Activated naive CD8-positive, alpha-beta T cell treated with anti-CD3 and anti-CD28 coated beads for 36 hours (primary cell): ENCODE measurements at regions not wholly inside any gene's neighbourhood (a gene's known extent, or its start where the extent isn't known, plus 50 kb on each side); places are given as distances from the start of the nearest gene placed in this dataset.
"Not testable (repeated sequence)": the region's sequence is repeated elsewhere in the genome, so short reads cannot be mapped to it uniquely, and the experiment has no call there.

Source experiments
- DNase-seq: peaks from one replicate; pipeline ENCODE4 v3.0.0; 2021
- H3K27ac Mint-ChIP-seq: one replicate; pipeline ENCODE4 v1.8.0; 2022; ENCODE audit warnings: mild to moderate bottlenecking, moderate library complexity, mixed read lengths
- H3K27me3 Mint-ChIP-seq: one replicate; pipeline ENCODE4 v1.8.0; 2022; ENCODE audit warnings: mild to moderate bottlenecking, mixed read lengths
- H3K36me3 Mint-ChIP-seq: one replicate; pipeline ENCODE4 v1.8.0; 2021; ENCODE audit warnings: mild to moderate bottlenecking, mixed read lengths
- H3K4me1 Mint-ChIP-seq: one replicate; pipeline ENCODE4 v1.8.0; 2021; ENCODE audit warnings: mixed read lengths
- H3K4me3 Mint-ChIP-seq: one replicate; pipeline ENCODE4 v1.8.0; 2022; ENCODE audit warnings: mild to moderate bottlenecking, moderate library complexity, mixed read lengths
- H3K9me3 Mint-ChIP-seq: one replicate; pipeline ENCODE4 v1.8.0; 2022; ENCODE audit warnings: mixed read lengths

- Mint-ChIP-seq H3K4me3 (no peak overlapping the region), H3K4me1 (no peaks in the 10 kb centered on the region), H3K27ac (no peak overlapping the region), H3K9me3 (no peaks in the 10 kb centered on the region), H3K27me3 (no peaks in the 10 kb centered on the region), H3K36me3 (no peaks in the 10 kb centered on the region)
- no peak for DNase-seq
These were observed 112.1 kb upstream of the LDB2 start for GRCh38 chr4:17010426-17011087.

GRCh38 chr4:17009871-17010367 is 111.5 kb upstream of the LDB2 start:
- no peak for DNase-seq
- no peaks in the 10 kb centered on the region for H3K27me3 Mint-ChIP-seq
- H3K9me3 Mint-ChIP-seq = no peaks in the 10 kb centered on the region
- no peak overlapping the region for H3K27ac Mint-ChIP-seq
- H3K36me3 Mint-ChIP-seq = no peaks in the 10 kb centered on the region
- H3K4me3 Mint-ChIP-seq = no peak overlapping the region
- H3K4me1 Mint-ChIP-seq = no peaks in the 10 kb centered on the region

DNA sequence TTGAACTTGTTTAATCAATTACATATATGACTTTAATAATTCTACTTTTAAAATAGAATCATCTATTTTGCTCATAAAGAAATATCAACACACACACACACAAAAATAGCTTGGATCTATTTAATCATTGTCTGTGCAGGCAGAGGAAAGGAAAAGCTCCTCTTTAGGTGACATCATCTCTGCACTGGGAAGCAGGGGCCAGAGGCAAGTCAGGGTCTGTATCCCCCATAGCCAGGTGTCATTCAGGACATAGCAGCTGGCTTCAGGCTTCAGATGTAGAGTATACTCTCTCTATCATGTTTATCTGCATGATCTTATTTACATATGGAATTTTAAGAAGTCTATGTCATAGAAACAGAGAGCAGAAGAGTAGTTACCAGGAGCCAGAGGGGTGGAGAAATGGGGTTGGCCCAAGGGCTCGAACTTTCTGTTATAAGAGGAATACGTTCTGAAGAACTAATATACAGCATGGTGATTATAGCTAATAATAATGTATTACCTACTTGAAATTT is 110.4 kb upstream of the LDB2 start:
- H3K9me3 Mint-ChIP-seq = no peaks in the 10 kb centered on the region
- no peaks in the 10 kb centered on the region for H3K36me3 Mint-ChIP-seq
- H3K4me3 Mint-ChIP-seq = no peak overlapping the region
- DNase-seq = no peak
- no peak overlapping the region for H3K27ac Mint-ChIP-seq
- H3K4me1 Mint-ChIP-seq = no peaks in the 10 kb centered on the region
- H3K27me3 Mint-ChIP-seq = no peaks in the 10 kb centered on the region

DNA sequence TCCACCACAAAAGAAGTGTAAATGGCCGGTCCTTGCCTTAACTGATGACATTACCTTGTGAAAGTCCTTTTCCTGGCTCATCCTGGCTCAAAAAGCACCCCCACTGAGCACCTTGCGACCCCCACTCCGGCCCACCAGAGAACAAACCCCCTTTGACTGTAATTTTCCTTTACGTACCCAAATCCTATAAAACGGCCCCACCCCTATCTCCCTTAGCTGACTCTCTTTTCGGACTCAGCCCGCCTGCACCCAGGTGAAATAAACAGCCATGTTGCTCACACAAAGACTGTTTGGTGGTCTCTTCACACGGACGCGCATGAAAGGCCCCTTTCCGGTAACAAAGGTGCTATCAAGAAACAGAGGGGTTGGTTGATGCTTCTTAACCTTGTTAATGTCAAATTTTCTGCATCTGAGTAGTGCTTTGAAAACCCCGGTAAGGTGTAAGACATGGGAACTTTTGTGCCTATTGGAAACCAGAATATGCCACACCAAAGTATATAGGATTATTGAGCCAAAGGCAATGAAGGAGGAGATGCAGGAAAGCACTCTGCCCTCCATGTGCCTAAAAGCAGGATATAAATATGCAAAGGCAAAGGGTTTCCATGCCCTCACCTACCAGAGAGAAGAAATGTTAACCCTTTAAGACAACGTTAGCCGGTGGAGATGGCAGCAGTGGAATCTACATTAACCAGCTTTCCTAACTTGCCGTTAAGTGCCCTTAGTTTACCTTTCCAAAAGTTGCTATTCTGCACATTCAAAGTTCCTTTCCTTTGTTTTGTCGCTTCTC is 105.4 kb upstream of the LDB2 start:
- H3K9me3 Mint-ChIP-seq, H3K27me3 Mint-ChIP-seq, H3K4me1 Mint-ChIP-seq, DNase-seq, H3K36me3 Mint-ChIP-seq, H3K4me3 Mint-ChIP-seq, H3K27ac Mint-ChIP-seq: not testable (repeated sequence)

GRCh38 chr4:16995451-16995850 is 97.0 kb upstream of the LDB2 start:
- Mint-ChIP-seq H3K4me1 (no peaks in the 10 kb centered on the region), H3K27ac (no peak overlapping the region), H3K9me3 (no peaks in the 10 kb centered on the region), H3K4me3 (no peak overlapping the region), H3K27me3 (peaks cover 3% of the 10 kb centered on the region), H3K36me3 (no peaks in the 10 kb centered on the region)
- DNase-seq = no peak

DNA sequence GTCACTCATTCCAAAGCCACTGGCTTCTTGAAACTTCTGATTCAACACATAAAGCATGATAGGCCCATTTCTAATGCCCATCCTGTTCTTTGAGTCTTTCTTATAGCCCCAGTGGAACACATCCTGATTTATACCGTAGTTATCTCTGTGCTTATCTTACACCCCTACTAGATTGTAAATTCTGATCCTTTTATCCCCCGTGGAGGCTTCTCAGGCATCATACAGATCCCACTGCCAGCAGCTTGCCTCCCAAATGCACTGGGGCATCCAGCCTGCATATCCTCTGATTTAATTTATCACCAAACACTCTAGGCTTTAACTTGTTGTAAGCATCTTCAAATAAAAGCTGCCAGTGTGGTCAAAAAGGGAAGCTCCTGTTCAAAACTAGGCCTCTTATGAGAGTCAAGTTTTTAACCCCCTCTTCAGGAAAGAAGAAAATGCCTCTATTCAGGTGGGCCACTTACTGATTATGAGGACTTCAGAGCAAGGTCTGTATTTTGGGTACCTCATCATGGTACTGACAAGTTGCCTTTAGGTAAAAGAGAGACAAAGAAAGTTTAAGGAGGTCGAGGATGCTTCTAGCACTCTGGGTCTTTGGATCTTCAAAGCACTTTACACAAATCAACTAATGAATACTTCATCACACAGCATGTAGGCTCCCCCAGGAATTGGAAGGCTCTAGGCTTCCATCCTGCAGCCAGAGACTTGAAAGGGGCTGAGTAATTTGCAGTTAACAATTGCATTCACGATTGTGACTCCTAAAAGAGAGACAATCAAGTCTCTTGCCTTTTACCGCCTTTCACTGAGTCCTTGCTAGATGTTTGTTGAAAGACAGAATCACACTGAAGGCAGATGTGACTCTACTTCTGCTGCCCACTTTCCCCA is 95.8 kb upstream of the LDB2 start:
- Mint-ChIP-seq H3K36me3 (no peaks in the 10 kb centered on the region), H3K9me3 (no peaks in the 10 kb centered on the region), H3K4me3 (no peak overlapping the region), H3K4me1 (no peaks in the 10 kb centered on the region), H3K27me3 (peaks cover 3% of the 10 kb centered on the region), H3K27ac (no peak overlapping the region)
- DNase-seq = no peak

- Mint-ChIP-seq H3K27ac (no peak overlapping the region), H3K4me3 (no peak overlapping the region), H3K4me1 (no peaks in the 10 kb centered on the region), H3K9me3 (no peaks in the 10 kb centered on the region), H3K36me3 (no peaks in the 10 kb centered on the region), H3K27me3 (peaks cover 3% of the 10 kb centered on the region)
- DNase-seq = no peak
These were observed 94.3 kb upstream of the LDB2 start for GRCh38 chr4:16992566-16993225.

DNA sequence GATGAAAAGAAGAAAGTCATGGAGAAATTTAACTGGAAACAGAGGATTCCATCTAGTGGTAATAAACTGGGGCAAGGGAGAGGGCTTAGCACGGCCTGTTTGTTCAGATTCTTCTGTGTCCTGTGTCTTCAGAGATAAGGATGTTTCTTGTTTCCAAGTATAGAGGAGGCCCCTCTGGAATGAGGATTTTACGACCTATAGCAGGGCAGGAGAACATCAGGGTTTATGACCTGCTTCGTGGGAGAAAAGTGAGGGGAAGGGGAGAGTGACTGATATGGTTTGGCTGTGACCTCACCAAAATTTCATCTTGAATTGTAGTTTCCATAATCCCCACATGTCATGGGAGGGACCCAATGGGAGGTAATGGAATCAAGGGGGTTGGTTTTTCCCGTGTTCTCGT is 93.0 kb upstream of the LDB2 start:
- Mint-ChIP-seq H3K27me3 (peaks cover 3% of the 10 kb centered on the region), H3K27ac (no peak overlapping the region), H3K4me1 (no peaks in the 10 kb centered on the region), H3K36me3 (no peaks in the 10 kb centered on the region), H3K4me3 (no peak overlapping the region), H3K9me3 (no peaks in the 10 kb centered on the region)
- no peak for DNase-seq

GRCh38 chr4:16989371-16989770 is 90.9 kb upstream of the LDB2 start:
- Mint-ChIP-seq H3K36me3 (no peaks in the 10 kb centered on the region), H3K27me3 (peaks cover 10% of the 10 kb centered on the region), H3K4me3 (no peak overlapping the region), H3K4me1 (no peaks in the 10 kb centered on the region), H3K9me3 (no peaks in the 10 kb centered on the region), H3K27ac (no peak overlapping the region)
- no peak for DNase-seq

GRCh38 chr4:16988814-16989213 is 90.4 kb upstream of the LDB2 start:
- Mint-ChIP-seq H3K9me3 (no peaks in the 10 kb centered on the region), H3K27ac (no peak overlapping the region), H3K4me1 (no peaks in the 10 kb centered on the region), H3K27me3 (peaks cover 10% of the 10 kb centered on the region), H3K36me3 (no peaks in the 10 kb centered on the region), H3K4me3 (no peak overlapping the region)
- no peak for DNase-seq

- H3K27me3 Mint-ChIP-seq = peaks cover 19% of the 10 kb centered on the region
- H3K4me1 Mint-ChIP-seq = no peaks in the 10 kb centered on the region
- H3K27ac Mint-ChIP-seq = no peak overlapping the region
- no peaks in the 10 kb centered on the region for H3K9me3 Mint-ChIP-seq
- H3K36me3 Mint-ChIP-seq = no peaks in the 10 kb centered on the region
- no peak overlapping the region for H3K4me3 Mint-ChIP-seq
- no peak for DNase-seq
These were observed 78.6 kb upstream of the LDB2 start for GRCh38 chr4:16977081-16977480.

DNA sequence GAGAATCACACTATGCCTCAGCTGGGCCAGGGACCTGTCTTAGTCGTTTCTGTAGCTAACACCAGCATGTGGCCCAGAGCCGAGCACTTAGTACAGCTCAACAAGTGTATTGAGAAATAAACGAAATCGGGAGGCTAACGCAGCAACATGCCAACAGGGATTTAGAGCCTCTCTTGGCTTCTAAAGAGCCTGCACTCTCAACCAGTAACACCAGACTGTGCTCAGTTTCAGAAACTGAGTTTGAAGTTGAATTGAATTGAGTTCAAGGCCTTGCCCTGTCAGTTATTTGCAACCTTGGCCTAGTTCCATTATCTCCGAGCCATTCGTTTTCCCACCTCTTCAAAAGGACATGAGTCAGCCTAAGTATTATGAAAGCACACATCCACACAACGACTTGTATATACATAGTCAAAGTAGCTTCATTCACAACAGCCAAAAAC is 71.3 kb upstream of the LDB2 start:
- H3K27ac Mint-ChIP-seq = no peak overlapping the region
- peaks cover 2% of the 10 kb centered on the region for H3K27me3 Mint-ChIP-seq
- H3K9me3 Mint-ChIP-seq = no peaks in the 10 kb centered on the region
- H3K36me3 Mint-ChIP-seq = no peaks in the 10 kb centered on the region
- no peak overlapping the region for H3K4me3 Mint-ChIP-seq
- no peak for DNase-seq
- H3K4me1 Mint-ChIP-seq = no peaks in the 10 kb centered on the region

- Mint-ChIP-seq H3K27me3 (no peaks in the 10 kb centered on the region), H3K4me1 (no peaks in the 10 kb centered on the region), H3K9me3 (no peaks in the 10 kb centered on the region), H3K4me3 (no peak overlapping the region), H3K36me3 (no peaks in the 10 kb centered on the region), H3K27ac (no peak overlapping the region)
- DNase-seq = no peak
These were observed 69.3 kb upstream of the LDB2 start for GRCh38 chr4:16967722-16968121.

GRCh38 chr4:16959305-16959704 is 60.9 kb upstream of the LDB2 start:
- no peaks in the 10 kb centered on the region for H3K4me1 Mint-ChIP-seq
- H3K36me3 Mint-ChIP-seq = no peaks in the 10 kb centered on the region
- no peak overlapping the region for H3K27ac Mint-ChIP-seq
- H3K27me3 Mint-ChIP-seq = peaks cover 2% of the 10 kb centered on the region
- H3K9me3 Mint-ChIP-seq = no peaks in the 10 kb centered on the region
- no peak overlapping the region for H3K4me3 Mint-ChIP-seq
- no peak for DNase-seq
